ENCODE measurements at regions not wholly inside any gene's neighbourhood (a gene's known extent, or its start where the extent isn't known, plus 50 kb on each side); places are given as distances from the start of the nearest gene placed in this dataset.

GRCh38 chr13:66137384-66137783 lies 1092.8 kb downstream of the PCDH9 start:
- TF ChIP-seq ZNF331 (CRISPR knock-in tag; IDR thresholded peaks at IDR 0.05) (no peak), HDAC2 (CRISPR knock-in tag; IDR thresholded peaks at IDR 0.05) (no peak), NFE2L1 (CRISPR knock-in tag; IDR thresholded peaks at IDR 0.05; ENCODE audit: borderline replicate concordance) (no peak), POLR2AphosphoS5 (IDR thresholded peaks at IDR 0.05; ENCODE audit: low read depth, low read length) (no peak), ZNF780A (CRISPR knock-in tag; IDR thresholded peaks at IDR 0.05) (no peak), CTCF (CRISPR knock-in tag; IDR thresholded peaks at IDR 0.05) (no peak)
